ENCODE measurements at regions not wholly inside any gene's neighbourhood (a gene's known extent, or its start where the extent isn't known, plus 50 kb on each side); places are given as distances from the start of the nearest gene placed in this dataset.

GRCh38 chr5:164614707-164615106 lies 1109.3 kb downstream of the MAT2B start:
- no peak for TF ChIP-seq CTCF (IDR thresholded peaks at IDR 0.05)
- TF ChIP-seq POLR2A (IDR thresholded peaks at IDR 0.05), result no peak
